SK-N-SH (cell line): ENCODE measurements at regions not wholly inside any gene's neighbourhood (a gene's known extent, or its start where the extent isn't known, plus 50 kb on each side); places are given as distances from the start of the nearest gene placed in this dataset.

Experiments used
- CTCF ChIA-PET: fragments of 300-600, 350-600 bp; formaldehyde crosslinking; extraction: SDS; loops from one replicate; lab custom pipeline; 2021; lab: Yijun Ruan, JAX
- POLR2A ChIA-PET: fragments of 350-600 bp; sonication (Branson Sonifier 250); formaldehyde crosslinking; extraction: SDS; loops from one replicate; lab custom pipeline; 2020; ENCODE audit warnings: antibody characterized with exemption, inconsistent platforms; lab: Yijun Ruan, JAX
- DNase-seq: peaks from one replicate; pipeline ENCODE4 v3.0.0; 2012
- H2AFZ ChIP-seq: fragments of 200-600 bp; sonication (generic); 2 replicates; pipeline ENCODE4 v1.8.1; 2016; ENCODE audit warnings: antibody characterized with exemption, mild to moderate bottlenecking, low read depth
- H3F3A ChIP-seq: fragments of 200-600 bp; sonication (generic); replicated peaks from 2 replicates; pipeline ENCODE3; 2016; ENCODE audit warnings: antibody characterized with exemption, mild to moderate bottlenecking; ENCODE audit not compliant: insufficient read depth
- H3K27ac ChIP-seq, 2 experiments: fragments of 200-500 bp in 1 of 2; fragments of 200-600 bp in 1 of 2; sonication (Bioruptor generic) in 1 of 2; sonication (generic), shearing (Covaris generic) in 1 of 2; 2 replicates each; pipeline versions ENCODE4 v1.5.1 to v1.6.1; 2014 to 2016; ENCODE audit warnings: low read depth in 2 of 2, inconsistent platforms in 1 of 2, low read length in 1 of 2, mild to moderate bottlenecking in 1 of 2, mixed read lengths in 1 of 2
- H3K27me3 ChIP-seq: fragments of 200-600 bp; sonication (generic), shearing (Covaris generic); 2 replicates; pipeline ENCODE4 v1.6.1; 2016; ENCODE audit warnings: mixed run types; ENCODE audit not compliant: insufficient read depth
- H3K36me3 ChIP-seq, 2 experiments: fragments of 200-500 bp in 1 of 2; fragments of 200-600 bp in 1 of 2; sonication (Bioruptor generic) in 1 of 2; sonication (generic) in 1 of 2; replicated peaks in 1 of 2; 2 replicates each; pipeline versions ENCODE3 to v1.5.1; 2014 to 2016; ENCODE audit warnings: low read length in 1 of 2, mild to moderate bottlenecking in 1 of 2; ENCODE audit not compliant: insufficient read depth in 2 of 2, control insufficient read depth in 1 of 2
- H3K4me1 ChIP-seq, 2 experiments: fragments of 200-500 bp in 1 of 2; fragments of 200-600 bp in 1 of 2; sonication (Bioruptor generic) in 1 of 2; sonication (generic), shearing (Covaris generic) in 1 of 2; 2 replicates each; pipeline versions ENCODE4 v1.5.1 to v1.6.1; 2014 to 2016; ENCODE audit warnings: low read depth in 1 of 2, low read length in 1 of 2, mixed run types in 1 of 2; ENCODE audit not compliant: insufficient read depth in 2 of 2, control insufficient read depth in 1 of 2
- H3K4me2 ChIP-seq: fragments of 200-600 bp; sonication (generic), shearing (Covaris generic); 2 replicates; pipeline ENCODE4 v1.6.1; 2017; ENCODE audit warnings: mixed run types
- H3K4me3 ChIP-seq, 2 experiments: fragments of 200-500 bp in 1 of 2; fragments of 200-600 bp in 1 of 2; sonication (Bioruptor generic) in 1 of 2; sonication (generic), shearing (Covaris generic) in 1 of 2; 2 replicates each; pipeline versions ENCODE4 v1.5.1 to v1.8.1; 2014 to 2016; ENCODE audit warnings: low read depth in 2 of 2, inconsistent platforms in 1 of 2, low read length in 1 of 2, mild to moderate bottlenecking in 1 of 2, mixed read lengths in 1 of 2, moderate library complexity in 1 of 2
- H3K79me2 ChIP-seq: fragments of 200-600 bp; sonication (generic); 2 replicates; pipeline ENCODE4 v1.8.1; 2017; ENCODE audit warnings: mild to moderate bottlenecking; ENCODE audit not compliant: insufficient read depth
- H3K9ac ChIP-seq: fragments of 200-600 bp; sonication (generic); 2 replicates; pipeline ENCODE4 v1.6.1; 2017; ENCODE audit warnings: mixed run types
- H3K9me2 ChIP-seq: fragments of 200-600 bp; sonication (generic); 2 replicates; pipeline ENCODE4 v1.6.1; 2017; ENCODE audit warnings: mixed run types
- H3K9me3 ChIP-seq: fragments of 200-600 bp; sonication (generic); 2 replicates; pipeline ENCODE4 v1.6.1; 2017; ENCODE audit warnings: mixed run types, mild to moderate bottlenecking, moderate library complexity
- H4K20me1 ChIP-seq: fragments of 200-600 bp; sonication (generic); 2 replicates; pipeline ENCODE4 v1.6.1; 2017; ENCODE audit warnings: mild to moderate bottlenecking, mixed run types; ENCODE audit not compliant: insufficient read depth
- ELF1 ChIP-seq: IDR thresholded peaks from 2 replicates; pipeline ENCODE4 v1.4.0; 2012
- FOSL2 ChIP-seq: IDR thresholded peaks from 2 replicates; pipeline ENCODE4 v1.4.0; 2012; ENCODE audit warnings: low read depth, mild to moderate bottlenecking, moderate library complexity, borderline replicate concordance
- GABPA ChIP-seq: IDR thresholded peaks from 2 replicates; pipeline ENCODE4 v1.4.0; 2012; ENCODE audit warnings: low read depth, mild to moderate bottlenecking
- GATA2 ChIP-seq: sonication (generic); formaldehyde crosslinking; IDR thresholded peaks from 2 replicates; pipeline ENCODE4 v1.5.0; 2020; ENCODE audit warnings: mild to moderate bottlenecking, missing genetic modification reagents
- IRF3 ChIP-seq: fragments of 150-350 bp; IDR thresholded peaks from 2 replicates; pipeline ENCODE4 v1.6.1; 2016; ENCODE audit warnings: mild to moderate bottlenecking, low read depth, low read length
- JUND ChIP-seq: IDR thresholded peaks from 2 replicates; pipeline ENCODE4 v1.4.0; 2012
- MXI1 ChIP-seq: IDR thresholded peaks from 2 replicates; pipeline ENCODE4 v1.6.1; 2012; ENCODE audit warnings: mild to moderate bottlenecking, low read depth, low read length, improper control_type of control experiment
- NRF1 ChIP-seq: IDR thresholded peaks from 2 replicates; pipeline ENCODE4 v1.6.1; 2012; ENCODE audit warnings: low read depth, mild to moderate bottlenecking, low read length
- RAD21 ChIP-seq: IDR thresholded peaks from 2 replicates; pipeline ENCODE4 v1.6.1; 2012; ENCODE audit warnings: mild to moderate bottlenecking, low read length
- RCOR1 ChIP-seq: fragments of 150-350 bp; IDR thresholded peaks from 2 replicates; pipeline ENCODE4 v1.6.1; 2017; ENCODE audit warnings: antibody characterized with exemption, low read length
- SIN3A ChIP-seq: IDR thresholded peaks from 2 replicates; pipeline ENCODE4 v1.6.1; 2012; ENCODE audit warnings: low read depth, mild to moderate bottlenecking, low read length, moderate library complexity, borderline replicate concordance
- SMC3 ChIP-seq: IDR thresholded peaks from 2 replicates; pipeline ENCODE4 v1.6.1; 2012; ENCODE audit warnings: low read depth, low read length, improper control_type of control experiment
- TAF1 ChIP-seq: IDR thresholded peaks from 2 replicates; pipeline ENCODE4 v1.6.1; 2012; ENCODE audit warnings: low read depth, mild to moderate bottlenecking, low read length, moderate library complexity, borderline replicate concordance
- TCF12 ChIP-seq: IDR thresholded peaks from 2 replicates; pipeline ENCODE4 v1.4.0; 2012
- TEAD4 ChIP-seq: IDR thresholded peaks from 2 replicates; pipeline ENCODE4 v1.4.0; 2012; ENCODE audit warnings: mild to moderate bottlenecking, borderline replicate concordance; ENCODE audit not compliant: insufficient read depth
- USF2 ChIP-seq: fragments of 150-350 bp; IDR thresholded peaks from 2 replicates; pipeline ENCODE4 v1.6.1; 2017; ENCODE audit warnings: antibody characterized with exemption, low read length, low read depth, borderline replicate concordance
- WGBS: methylation state at CpG from one replicate; pipeline ENCODE4 v1.1.6; 2017; ENCODE audit warnings: low lambda C conversion rate; 5-methylcytosine and 5-hydroxymethylcytosine counted together
- TF ChIP-seq, protein P1 (sequence below): IDR thresholded peaks from 2 replicates; pipeline ENCODE4 v1.4.0; 2012; ENCODE audit warnings: low read depth, borderline replicate concordance
- TF ChIP-seq, protein P2 (sequence below): IDR thresholded peaks from 2 replicates; pipeline ENCODE4 v1.6.1; 2012; ENCODE audit warnings: mild to moderate bottlenecking, low read depth, low read length, moderate library complexity
- TF ChIP-seq, protein P3 (sequence below): fragments of 200-600 bp; sonication (generic); IDR thresholded peaks from 2 replicates; pipeline ENCODE4 v1.6.1; 2017; ENCODE audit warnings: antibody characterized with exemption, mild to moderate bottlenecking, moderate library complexity
- TF ChIP-seq, protein P4 (sequence below): IDR thresholded peaks from 2 replicates; pipeline ENCODE4; 2012

- TF ChIP-seq, protein P1, sequence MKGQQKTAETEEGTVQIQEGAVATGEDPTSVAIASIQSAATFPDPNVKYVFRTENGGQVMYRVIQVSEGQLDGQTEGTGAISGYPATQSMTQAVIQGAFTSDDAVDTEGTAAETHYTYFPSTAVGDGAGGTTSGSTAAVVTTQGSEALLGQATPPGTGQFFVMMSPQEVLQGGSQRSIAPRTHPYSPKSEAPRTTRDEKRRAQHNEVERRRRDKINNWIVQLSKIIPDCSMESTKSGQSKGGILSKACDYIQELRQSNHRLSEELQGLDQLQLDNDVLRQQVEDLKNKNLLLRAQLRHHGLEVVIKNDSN, result no peak
- no peak for TF ChIP-seq TEAD4
These were observed 90.6 kb downstream of the TTC32 start (continued) for GRCh38 chr2:19811186-19811585.

DNA sequence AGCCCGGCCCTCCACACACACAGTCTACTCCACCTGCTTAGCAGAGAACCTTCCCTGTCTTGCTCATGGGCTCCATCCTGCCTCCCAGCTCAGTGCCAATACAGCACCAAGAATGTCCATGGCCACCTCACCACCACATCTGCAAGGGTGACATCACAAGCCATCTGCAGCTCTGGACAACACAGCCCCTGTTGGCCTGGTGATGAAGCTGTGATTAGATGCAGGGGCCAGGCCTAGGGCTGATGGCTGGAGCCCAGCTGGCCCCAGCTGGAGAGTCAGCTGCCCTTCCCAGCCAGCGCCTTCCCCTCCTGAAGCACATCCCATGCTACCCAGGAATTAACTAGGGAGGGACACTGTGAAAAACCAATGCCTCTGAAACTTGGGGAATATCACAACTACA lies 91.1 kb downstream of the TTC32 start:
- Histone ChIP-seq H3K36me3 (no peaks in the 10 kb centered on the region), H3K79me2 (no peaks in the 10 kb centered on the region), H4K20me1 (no peaks in the 10 kb centered on the region), H3K9me2 (no peaks in the 10 kb centered on the region), H3K4me2 (no peak overlapping the region), H3K9me3 (no peaks in the 10 kb centered on the region), H3F3A (no peaks in the 10 kb centered on the region), H3K4me3 (no peak overlapping the region), H3K4me1 (peaks cover 0 to 3% of the 10 kb centered on the region in 2 experiments; a peak in 1 of 4 replicates), H3K27me3 (peaks cover 15% of the 10 kb centered on the region; the same call in 1 of the 2 replicates), H3K27ac (no peak overlapping the region), H2AFZ (no peak overlapping the region), H3K9ac (no peak overlapping the region)
- TF ChIP-seq SMC3 (no peak), RAD21 (no peak), TEAD4 (no peak), GATA2 (CRISPR knock-in tag) (no peak), JUND (no peak), MXI1 (no peak), ELF1 (no peak), IRF3 (no peak), TCF12 (no peak), SIN3A (no peak), FOSL2 (no peak), NRF1 (no peak), TAF1 (no peak), USF2 (no peak), RCOR1 (no peak), GABPA (no peak)
- TF ChIP-seq, protein P2, sequence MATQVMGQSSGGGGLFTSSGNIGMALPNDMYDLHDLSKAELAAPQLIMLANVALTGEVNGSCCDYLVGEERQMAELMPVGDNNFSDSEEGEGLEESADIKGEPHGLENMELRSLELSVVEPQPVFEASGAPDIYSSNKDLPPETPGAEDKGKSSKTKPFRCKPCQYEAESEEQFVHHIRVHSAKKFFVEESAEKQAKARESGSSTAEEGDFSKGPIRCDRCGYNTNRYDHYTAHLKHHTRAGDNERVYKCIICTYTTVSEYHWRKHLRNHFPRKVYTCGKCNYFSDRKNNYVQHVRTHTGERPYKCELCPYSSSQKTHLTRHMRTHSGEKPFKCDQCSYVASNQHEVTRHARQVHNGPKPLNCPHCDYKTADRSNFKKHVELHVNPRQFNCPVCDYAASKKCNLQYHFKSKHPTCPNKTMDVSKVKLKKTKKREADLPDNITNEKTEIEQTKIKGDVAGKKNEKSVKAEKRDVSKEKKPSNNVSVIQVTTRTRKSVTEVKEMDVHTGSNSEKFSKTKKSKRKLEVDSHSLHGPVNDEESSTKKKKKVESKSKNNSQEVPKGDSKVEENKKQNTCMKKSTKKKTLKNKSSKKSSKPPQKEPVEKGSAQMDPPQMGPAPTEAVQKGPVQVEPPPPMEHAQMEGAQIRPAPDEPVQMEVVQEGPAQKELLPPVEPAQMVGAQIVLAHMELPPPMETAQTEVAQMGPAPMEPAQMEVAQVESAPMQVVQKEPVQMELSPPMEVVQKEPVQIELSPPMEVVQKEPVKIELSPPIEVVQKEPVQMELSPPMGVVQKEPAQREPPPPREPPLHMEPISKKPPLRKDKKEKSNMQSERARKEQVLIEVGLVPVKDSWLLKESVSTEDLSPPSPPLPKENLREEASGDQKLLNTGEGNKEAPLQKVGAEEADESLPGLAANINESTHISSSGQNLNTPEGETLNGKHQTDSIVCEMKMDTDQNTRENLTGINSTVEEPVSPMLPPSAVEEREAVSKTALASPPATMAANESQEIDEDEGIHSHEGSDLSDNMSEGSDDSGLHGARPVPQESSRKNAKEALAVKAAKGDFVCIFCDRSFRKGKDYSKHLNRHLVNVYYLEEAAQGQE, result no peak
- TF ChIP-seq, protein P3, sequence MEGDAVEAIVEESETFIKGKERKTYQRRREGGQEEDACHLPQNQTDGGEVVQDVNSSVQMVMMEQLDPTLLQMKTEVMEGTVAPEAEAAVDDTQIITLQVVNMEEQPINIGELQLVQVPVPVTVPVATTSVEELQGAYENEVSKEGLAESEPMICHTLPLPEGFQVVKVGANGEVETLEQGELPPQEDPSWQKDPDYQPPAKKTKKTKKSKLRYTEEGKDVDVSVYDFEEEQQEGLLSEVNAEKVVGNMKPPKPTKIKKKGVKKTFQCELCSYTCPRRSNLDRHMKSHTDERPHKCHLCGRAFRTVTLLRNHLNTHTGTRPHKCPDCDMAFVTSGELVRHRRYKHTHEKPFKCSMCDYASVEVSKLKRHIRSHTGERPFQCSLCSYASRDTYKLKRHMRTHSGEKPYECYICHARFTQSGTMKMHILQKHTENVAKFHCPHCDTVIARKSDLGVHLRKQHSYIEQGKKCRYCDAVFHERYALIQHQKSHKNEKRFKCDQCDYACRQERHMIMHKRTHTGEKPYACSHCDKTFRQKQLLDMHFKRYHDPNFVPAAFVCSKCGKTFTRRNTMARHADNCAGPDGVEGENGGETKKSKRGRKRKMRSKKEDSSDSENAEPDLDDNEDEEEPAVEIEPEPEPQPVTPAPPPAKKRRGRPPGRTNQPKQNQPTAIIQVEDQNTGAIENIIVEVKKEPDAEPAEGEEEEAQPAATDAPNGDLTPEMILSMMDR, result no peak
- TF ChIP-seq, protein P4, sequence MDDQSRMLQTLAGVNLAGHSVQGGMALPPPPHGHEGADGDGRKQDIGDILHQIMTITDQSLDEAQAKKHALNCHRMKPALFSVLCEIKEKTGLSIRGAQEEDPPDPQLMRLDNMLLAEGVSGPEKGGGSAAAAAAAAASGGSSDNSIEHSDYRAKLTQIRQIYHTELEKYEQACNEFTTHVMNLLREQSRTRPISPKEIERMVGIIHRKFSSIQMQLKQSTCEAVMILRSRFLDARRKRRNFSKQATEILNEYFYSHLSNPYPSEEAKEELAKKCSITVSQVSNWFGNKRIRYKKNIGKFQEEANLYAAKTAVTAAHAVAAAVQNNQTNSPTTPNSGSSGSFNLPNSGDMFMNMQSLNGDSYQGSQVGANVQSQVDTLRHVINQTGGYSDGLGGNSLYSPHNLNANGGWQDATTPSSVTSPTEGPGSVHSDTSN, result no peak
- ChIA-PET CTCF (no interaction called here), POLR2A (no interaction called here)
- DNase-seq, result no peak
- WGBS, result 71% methylated on average over 2 of the region's 2 CpGs
